ENCODE measurements at regions not wholly inside any gene's neighbourhood (a gene's known extent, or its start where the extent isn't known, plus 50 kb on each side); places are given as distances from the start of the nearest gene placed in this dataset.

DNA sequence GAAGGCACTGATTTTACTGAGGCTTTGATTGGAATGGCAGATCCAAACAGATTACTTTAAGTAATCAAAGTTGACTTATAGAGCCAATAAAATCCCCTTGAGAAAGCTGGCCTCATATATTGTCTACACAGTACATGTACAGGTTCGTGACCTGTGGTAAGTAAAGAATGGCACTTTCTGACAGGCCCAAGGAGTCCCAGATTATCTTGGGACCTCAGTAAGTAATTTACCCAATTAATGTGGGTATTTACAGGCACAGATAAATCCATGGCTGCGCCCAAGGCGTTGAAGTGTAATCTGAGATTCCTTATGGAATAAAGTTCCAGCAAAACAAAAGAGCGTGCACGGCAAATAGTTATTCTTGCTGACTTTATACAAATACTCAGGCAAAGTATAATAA, 62.4 kb downstream of the PAGE2 start:
- TF ChIP-seq, protein P1, sequence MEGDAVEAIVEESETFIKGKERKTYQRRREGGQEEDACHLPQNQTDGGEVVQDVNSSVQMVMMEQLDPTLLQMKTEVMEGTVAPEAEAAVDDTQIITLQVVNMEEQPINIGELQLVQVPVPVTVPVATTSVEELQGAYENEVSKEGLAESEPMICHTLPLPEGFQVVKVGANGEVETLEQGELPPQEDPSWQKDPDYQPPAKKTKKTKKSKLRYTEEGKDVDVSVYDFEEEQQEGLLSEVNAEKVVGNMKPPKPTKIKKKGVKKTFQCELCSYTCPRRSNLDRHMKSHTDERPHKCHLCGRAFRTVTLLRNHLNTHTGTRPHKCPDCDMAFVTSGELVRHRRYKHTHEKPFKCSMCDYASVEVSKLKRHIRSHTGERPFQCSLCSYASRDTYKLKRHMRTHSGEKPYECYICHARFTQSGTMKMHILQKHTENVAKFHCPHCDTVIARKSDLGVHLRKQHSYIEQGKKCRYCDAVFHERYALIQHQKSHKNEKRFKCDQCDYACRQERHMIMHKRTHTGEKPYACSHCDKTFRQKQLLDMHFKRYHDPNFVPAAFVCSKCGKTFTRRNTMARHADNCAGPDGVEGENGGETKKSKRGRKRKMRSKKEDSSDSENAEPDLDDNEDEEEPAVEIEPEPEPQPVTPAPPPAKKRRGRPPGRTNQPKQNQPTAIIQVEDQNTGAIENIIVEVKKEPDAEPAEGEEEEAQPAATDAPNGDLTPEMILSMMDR (IDR thresholded peaks at IDR 0.05) = no peak
- no peak for TF ChIP-seq POLR2AphosphoS5 (IDR thresholded peaks at IDR 0.05)

All from suprapubic skin (tissue), 3 donors.